ENCODE measurements at regions not wholly inside any gene's neighbourhood (a gene's known extent, or its start where the extent isn't known, plus 50 kb on each side); places are given as distances from the start of the nearest gene placed in this dataset.
"Not testable (repeated sequence)": the region's sequence is repeated elsewhere in the genome, so short reads cannot be mapped to it uniquely, and the experiment has no call there.

DNA sequence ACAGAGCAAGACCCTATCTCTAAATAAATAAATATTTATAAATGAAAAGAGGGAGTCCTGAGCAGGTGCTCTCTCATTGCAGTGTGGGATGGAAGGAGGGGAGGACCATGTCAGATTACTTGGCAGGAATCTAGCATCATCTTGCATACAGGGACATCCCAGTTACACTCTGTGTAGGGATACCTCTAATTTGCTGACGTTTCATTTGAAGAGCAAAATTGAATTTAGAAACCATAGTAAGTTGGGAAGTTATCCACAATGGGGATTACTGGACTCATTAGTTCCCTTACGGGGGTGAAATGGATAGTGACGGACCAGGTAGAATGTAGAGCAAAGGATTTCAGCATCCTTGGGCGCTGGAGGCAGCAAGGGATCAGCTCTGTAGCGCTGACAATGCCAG is 52.1 kb downstream of the ARHGEF18 start:
- no peak for DNase-seq

DNA sequence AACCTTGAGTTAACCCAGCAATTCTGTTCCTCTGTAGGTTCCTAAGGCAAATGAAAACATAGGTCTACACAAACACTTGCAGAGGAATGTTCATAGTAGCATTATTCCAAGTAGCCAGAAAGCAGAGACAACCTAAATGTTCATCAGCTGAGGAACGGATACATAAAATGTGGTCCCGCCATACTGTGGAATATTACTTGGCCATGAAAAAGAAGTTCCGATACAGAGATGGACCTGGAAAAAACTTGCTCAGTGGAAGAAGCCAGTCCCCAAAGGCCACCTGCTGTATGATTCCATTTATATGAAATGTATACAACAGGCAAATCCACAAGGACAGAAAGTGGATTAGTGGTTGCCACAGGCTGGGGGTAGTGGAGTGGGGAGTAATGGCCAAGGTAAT is 53.0 kb downstream of the ARHGEF18 start:
- DNase-seq: no peak

DNA sequence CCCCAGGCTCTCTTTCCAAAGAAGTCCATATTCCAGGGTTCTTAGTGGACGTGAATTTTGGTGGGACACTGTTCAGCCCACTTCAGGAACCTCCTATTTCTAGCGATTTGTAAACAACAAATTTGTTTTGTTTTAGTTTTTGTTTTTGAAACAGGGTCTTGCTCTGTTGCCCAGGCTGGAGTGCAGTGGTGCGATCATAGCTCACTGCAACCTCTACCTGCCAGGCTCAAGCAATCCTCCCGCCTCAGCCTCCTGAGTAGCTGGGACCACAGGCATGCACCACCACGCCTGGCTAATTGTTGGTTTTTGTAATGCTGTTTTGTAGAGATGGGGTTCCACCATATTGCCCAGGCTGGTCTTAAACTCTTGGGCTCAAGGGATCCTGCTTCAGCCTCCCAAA is 56.7 kb downstream of the ARHGEF18 start:
- not testable (repeated sequence) for DNase-seq

DNA sequence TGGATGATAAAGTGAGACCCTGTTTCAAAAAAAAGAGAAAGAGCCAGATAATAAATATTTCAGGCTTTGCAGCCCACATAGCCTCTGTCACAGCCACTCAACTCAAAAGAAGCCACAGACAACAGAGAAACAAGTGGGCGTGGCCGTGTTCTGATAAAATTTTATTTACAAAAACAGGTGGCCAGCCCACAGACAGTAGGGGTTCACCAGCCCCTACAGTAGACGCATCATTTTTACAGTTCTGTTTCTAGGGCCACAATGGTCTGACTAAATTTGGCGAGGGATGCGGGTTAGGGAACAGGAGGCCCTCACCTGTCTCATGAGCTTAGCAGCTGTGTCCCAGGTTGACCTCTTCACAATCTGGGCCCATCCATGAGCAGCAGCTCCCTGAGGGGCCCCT is 59.5 kb downstream of the ARHGEF18 start:
- DNase-seq: no peak

DNA sequence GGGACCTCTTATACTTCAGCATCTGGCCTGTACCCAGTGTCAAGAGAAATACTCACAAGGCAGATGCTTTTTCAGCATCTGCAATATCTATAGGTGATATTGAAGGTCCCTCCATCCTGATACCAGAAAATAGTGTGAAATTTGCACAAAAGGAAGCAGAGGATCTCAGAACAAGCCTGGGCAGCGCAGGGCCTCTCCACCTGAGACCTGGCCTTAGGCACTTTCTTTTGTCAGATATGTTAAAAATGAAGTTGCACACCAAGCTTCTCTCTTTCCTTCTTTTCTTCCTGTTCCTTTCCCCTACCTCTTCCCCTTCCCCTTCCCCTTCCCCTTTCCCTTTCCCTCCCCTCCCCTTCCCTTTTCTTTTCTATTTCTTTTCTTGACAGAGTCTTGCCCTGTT is 62.2 kb downstream of the ARHGEF18 start:
- no peak for DNase-seq

DNA sequence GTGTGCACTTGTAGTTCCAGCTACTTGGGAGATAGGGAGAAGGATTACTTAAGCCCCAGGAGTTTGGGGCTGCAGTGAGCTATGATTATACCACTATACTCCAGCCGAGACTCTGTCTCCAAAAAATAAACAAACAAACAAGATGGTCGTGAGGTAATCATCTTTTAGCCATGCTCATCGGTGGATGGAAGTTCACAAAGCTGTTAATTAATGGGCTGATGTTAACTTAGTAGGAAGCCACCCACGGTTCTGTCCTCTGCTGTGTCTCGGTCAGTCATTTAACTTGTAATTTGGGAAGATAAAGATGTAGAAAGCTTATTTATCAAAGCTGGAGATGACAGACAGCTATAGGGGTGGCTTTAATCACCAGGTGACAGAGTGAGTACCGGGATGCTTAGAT is 64.9 kb downstream of the ARHGEF18 start:
- no peak for DNase-seq

DNA sequence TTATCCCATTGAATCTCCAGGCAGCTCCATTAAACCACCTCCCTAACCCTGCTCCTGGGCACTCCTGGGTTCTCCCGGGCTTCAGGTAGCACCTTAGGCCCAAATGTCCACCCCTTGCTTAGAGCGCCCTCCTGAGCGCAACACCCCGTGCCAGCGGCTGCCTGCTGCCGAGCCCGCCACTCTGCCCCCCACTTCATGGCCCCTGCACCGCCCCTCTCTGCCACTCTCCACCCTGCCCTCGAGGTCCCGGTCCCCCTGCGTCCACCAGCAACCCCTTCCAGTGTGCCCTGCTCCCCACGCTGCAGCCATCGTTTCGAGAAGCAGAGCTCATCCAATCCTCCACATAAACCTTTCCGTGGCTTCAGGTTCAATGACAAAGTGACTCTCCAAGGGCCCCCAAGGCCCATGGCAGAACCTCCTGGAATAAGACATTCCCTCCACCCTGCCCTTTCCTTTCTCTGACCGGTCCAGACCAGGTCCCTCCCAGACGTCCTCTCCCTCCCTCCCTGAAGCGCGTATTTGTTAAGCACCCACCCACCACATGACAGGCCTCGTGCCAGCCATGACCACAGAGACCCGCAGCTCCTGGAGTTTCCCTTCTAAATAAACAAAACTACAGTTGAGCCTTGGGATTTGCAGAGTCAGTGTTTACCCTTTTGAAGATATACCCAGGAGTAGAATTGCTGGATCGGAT is 66.6 kb downstream of the ARHGEF18 start:
- DNase-seq: peak; percentile 13

DNA sequence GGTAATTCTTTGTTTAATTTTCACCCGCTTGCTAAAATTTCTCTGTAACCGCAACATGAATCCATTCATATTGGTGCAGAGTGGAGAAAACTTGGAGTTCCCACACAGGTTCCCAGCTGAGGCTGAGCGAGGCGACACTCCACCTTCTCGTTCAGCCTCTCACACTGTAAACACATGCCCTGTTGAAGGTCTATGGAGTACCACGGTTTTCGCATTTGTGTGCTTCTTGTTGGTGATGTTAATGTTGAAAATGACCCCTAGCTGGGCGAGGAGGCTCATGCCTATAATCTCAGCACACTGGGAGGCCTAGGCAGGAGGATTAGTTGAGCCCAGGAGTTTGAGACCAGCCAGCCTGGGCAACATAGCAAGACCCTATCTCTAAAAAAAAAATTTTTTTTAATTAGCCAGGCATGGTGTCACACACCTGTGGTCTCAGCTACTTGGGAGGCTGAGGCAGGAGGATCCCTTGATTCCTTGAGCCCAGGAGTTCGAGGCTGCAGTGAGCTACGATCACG is 67.2 kb downstream of the ARHGEF18 start:
- no peak for DNase-seq

DNA sequence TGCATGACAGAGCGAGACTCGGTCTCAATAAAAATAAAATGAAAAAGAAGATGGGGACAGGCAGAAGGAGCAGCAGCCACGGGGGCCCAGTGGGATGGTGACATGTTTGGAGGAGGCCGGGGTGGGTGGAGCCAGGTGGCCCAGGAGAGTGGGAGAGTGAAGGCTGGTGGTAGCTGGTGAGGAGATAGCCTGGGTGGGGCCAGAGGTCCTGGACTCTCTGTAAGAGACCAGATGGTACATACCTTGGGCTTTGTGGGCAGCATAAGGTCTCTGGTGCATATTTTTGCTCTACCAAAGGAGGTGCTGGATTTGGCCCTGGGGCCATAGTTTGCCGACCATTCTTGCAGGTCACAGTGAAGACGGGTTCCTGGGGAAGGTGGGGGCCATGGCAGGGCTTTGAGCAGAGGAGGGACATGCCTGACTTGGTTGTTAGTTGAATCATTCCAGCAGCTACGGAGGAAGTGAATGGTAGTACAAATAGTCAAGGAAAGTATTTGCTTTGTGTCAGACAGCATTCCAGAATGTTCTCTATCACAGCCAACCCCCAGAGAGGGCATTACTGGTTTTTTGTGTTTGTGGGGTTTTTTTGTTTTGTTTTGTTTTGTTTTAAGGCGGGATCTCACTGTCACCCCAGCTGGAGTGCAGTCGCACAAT is 69.1 kb downstream of the ARHGEF18 start:
- DNase-seq: no peak

DNA sequence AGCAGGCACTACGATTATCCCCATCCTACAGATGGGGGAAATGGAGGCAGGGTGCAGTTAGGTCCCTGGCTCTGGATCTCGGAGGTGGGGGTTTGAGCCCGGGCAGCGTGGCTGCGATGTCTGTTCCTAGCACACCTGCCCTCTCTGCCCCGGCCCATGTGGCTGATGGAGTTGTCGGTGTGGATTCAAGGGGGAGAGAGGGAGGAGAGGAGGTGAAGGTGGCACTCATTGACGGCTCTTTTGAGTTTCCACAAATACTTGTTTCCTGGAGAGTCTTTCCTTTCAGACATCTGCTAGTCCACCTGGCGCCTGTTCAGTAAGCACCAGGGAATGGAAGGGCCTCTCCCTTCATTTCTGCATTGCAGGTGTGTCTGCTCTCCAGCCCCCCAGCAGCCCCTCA is 69.9 kb downstream of the ARHGEF18 start:
- no peak for DNase-seq

DNA sequence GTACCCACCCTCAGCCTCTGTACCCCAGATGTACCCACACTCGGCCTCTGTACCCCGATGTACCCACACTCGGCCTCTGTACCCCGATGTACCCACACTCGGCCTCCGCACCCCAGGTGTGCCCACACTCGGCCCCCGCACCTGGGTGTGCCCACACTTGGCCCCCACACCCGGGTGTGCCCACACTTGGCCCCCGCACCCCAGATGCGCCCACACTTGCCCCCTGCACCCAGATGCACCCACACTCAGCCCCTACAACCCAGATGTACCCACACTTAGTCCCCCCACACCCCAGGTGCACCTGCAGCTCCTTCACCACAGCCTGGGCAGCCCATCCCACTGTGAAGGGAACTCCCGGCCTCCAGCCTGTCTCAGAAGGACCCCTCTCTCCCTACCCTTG is 69.7 kb downstream of the PEX11G start:
- no peak for DNase-seq

DNA sequence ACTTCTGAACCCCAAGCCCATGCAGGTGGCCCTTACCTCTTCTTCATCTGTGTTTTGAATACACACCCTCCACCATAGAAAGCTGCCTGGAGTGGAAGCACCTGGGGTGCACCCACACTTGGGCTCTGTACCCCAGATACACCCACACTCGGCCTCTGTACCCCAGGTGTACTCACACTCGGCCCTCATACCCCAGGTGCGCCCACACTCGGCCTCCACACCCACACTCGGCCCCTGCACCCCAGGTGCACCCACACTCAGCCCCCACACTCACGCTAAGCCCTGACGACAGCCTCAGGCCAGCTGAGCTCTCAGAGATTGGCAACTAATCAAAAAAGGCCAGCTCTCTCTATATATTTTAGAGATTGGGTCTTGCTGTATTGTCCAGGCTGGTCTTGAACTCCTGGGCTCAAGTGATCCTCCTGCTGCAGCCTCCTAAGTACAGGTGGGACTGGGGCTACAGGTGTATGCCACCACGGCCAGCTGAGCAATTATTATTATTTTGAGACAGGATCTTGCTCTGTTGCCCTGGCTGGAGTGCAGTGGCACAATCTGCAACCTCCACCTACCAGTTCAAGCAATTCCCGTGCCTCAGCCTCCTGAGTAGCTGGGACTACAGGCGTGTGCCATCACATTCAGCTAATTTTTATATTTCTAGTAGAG is 68.9 kb downstream of the PEX11G start:
- DNase-seq: no peak

DNA sequence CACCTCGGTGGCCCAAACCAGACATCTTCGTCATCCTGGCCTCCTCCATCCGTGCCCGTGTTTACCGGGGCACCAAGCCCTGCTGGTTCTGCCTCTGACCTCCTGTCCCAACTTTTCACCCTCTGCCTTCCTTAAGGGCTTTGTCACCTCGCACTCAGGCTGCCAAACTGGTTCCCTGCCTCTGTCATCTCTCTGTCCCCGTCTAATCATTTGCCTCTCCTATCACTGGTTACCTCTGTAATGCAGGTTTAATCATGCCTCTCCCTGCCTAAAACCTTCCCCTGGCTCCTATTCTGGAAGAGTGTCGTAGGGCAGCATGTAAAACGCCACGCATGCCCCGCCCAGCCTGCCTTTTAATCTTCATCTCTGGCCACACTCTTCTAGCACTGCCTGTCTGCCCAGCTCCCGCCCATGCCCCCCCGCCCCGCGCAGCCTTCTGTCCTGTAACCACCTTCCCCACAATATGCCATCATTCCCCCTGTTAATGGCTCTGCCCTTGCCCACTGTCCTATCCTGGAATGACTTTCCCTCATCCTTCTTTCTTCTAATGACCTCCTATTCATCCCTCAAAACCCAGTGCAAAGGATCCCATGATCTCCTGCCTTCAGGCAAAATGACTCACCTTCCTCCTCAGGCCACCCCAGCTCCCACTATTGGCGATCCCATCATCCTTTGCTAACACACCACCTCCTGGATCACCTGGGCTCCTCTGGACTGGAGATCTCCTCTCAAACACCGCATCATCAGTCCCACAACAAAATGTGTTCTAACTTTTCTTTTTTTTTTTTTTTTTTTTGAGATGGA is 66.7 kb downstream of the PEX11G start:
- no peak for DNase-seq
